Endodermal cell (in vitro differentiated cells): ENCODE measurements at regions not wholly inside any gene's neighbourhood (a gene's known extent, or its start where the extent isn't known, plus 50 kb on each side); places are given as distances from the start of the nearest gene placed in this dataset.
"Not testable (repeated sequence)": the region's sequence is repeated elsewhere in the genome, so short reads cannot be mapped to it uniquely, and the experiment has no call there.

Experiments
- DNase-seq: peaks from one replicate; pipeline ENCODE4 v3.0.0-alpha.2; 2017
- H3K27ac ChIP-seq: 2 replicates; pipeline ENCODE4 v1.5.1; 2013; ENCODE audit warnings: mild to moderate bottlenecking, low read depth, low read length, moderate library complexity
- H3K27me3 ChIP-seq: 2 replicates; pipeline ENCODE4 v1.6.1; 2013; ENCODE audit warnings: mild to moderate bottlenecking, low read length, moderate library complexity; ENCODE audit not compliant: insufficient read depth, control insufficient read depth, poor library complexity, severe bottlenecking
- H3K36me3 ChIP-seq: 2 replicates; pipeline ENCODE4 v1.7.0; 2013; ENCODE audit warnings: mild to moderate bottlenecking, low read length, moderate library complexity; ENCODE audit not compliant: control insufficient read depth, insufficient read depth
- H3K4me1 ChIP-seq: one replicate; pipeline ENCODE4 v1.7.0; 2013; ENCODE audit warnings: low read length; ENCODE audit not compliant: control insufficient read depth, insufficient read depth
- H3K4me3 ChIP-seq: 2 replicates; pipeline ENCODE4 v1.5.1; 2013; ENCODE audit warnings: mild to moderate bottlenecking, low read length, moderate library complexity
- H3K9ac ChIP-seq: 2 replicates; pipeline ENCODE4 v1.6.1; 2013; ENCODE audit warnings: mild to moderate bottlenecking, low read length, moderate library complexity; ENCODE audit not compliant: poor library complexity, severe bottlenecking; ENCODE audit errors: extremely low read depth
- H3K9me3 ChIP-seq: 2 replicates; pipeline ENCODE4 v1.6.1; 2013; ENCODE audit warnings: mild to moderate bottlenecking, low read length, moderate library complexity; ENCODE audit not compliant: control insufficient read depth
- H3K27ac Mint-ChIP-seq: 2 replicates; pipeline ENCODE4 v1.8.0; 2020; ENCODE audit warnings: mixed read lengths
- H3K27me3 Mint-ChIP-seq: 2 replicates; pipeline ENCODE4 v1.8.0; 2021; ENCODE audit warnings: mild to moderate bottlenecking, mixed read lengths; ENCODE audit not compliant: insufficient read depth
- H3K36me3 Mint-ChIP-seq: 2 replicates; pipeline ENCODE4 v1.8.0; 2020; ENCODE audit warnings: low read depth, mixed read lengths
- H3K4me1 Mint-ChIP-seq: 2 replicates; pipeline ENCODE4 v1.8.0; 2020; ENCODE audit warnings: mixed read lengths
- H3K4me3 Mint-ChIP-seq: 2 replicates; pipeline ENCODE4 v1.8.0; 2020; ENCODE audit warnings: mild to moderate bottlenecking, moderate library complexity, mixed read lengths
- H3K9me3 Mint-ChIP-seq: 2 replicates; pipeline ENCODE4 v1.8.0; 2020; ENCODE audit warnings: mild to moderate bottlenecking, mixed read lengths
- CTCF ChIP-seq: fragments of 200-600 bp; sonication (generic); conservative IDR thresholded peaks from 2 replicates; pipeline ENCODE4 v1.5.0; 2021; ENCODE audit warnings: antibody characterized with exemption, mild to moderate bottlenecking
- WGBS, 2 experiments: methylation state at CpG; one replicate each; pipeline versions ENCODE4 v1.1.5 to v1.1.7; 2013; ENCODE audit warnings: missing lambda C conversion rate in 2 of 2, mixed read lengths in 1 of 2; ENCODE audit not compliant: insufficient coverage in 1 of 2, insufficient read length in 1 of 2; 5-methylcytosine and 5-hydroxymethylcytosine counted together

- Histone ChIP-seq H3K9me3 (peaks cover 36% of the 10 kb centered on the region), H3K4me1 (peaks cover 3% of the 10 kb centered on the region), H3K27ac (no peak overlapping the region), H3K27me3 (no peaks in the 10 kb centered on the region), H3K9ac (no peak overlapping the region), H3K36me3 (no peaks in the 10 kb centered on the region), H3K4me3 (no peak overlapping the region)
- H3K9me3 Mint-ChIP-seq = peaks cover 23% of the 10 kb centered on the region
- H3K4me3 Mint-ChIP-seq = no peak overlapping the region
- no peak for TF ChIP-seq CTCF
- no peak overlapping the region for H3K27ac Mint-ChIP-seq
- no peak for DNase-seq
- H3K36me3 Mint-ChIP-seq = peaks cover 7% of the 10 kb centered on the region
- H3K4me1 Mint-ChIP-seq = peaks cover 15% of the 10 kb centered on the region
- 80 to 86% methylated on average over 1 of the region's 1 CpG for WGBS, 2 experiments
- no peaks in the 10 kb centered on the region for H3K27me3 Mint-ChIP-seq
Observed at GRCh38 chr12:87200289-87200979, 828.8 kb downstream of the C12orf50 start.

GRCh38 chr12:87198181-87198580 is 831.0 kb downstream of the C12orf50 start:
- Mint-ChIP-seq H3K9me3 (peaks cover 13% of the 10 kb centered on the region), H3K27me3 (no peaks in the 10 kb centered on the region), H3K4me1 (peaks cover 10% of the 10 kb centered on the region), H3K36me3 (no peaks in the 10 kb centered on the region), H3K27ac (no peak overlapping the region), H3K4me3 (no peak overlapping the region)
- no peak overlapping the region for H3K27ac ChIP-seq
- no CpG with 5 or more reads among the region's 1 CpG for WGBS, 2 experiments
- H3K4me1 ChIP-seq = peaks cover 3% of the 10 kb centered on the region
- DNase-seq = no peak
- H3K36me3 ChIP-seq = no peaks in the 10 kb centered on the region
- TF ChIP-seq CTCF = no peak
- peaks cover 15% of the 10 kb centered on the region for H3K9me3 ChIP-seq
- H3K4me3 ChIP-seq = no peak overlapping the region
- H3K9ac ChIP-seq = no peak overlapping the region
- H3K27me3 ChIP-seq = no peaks in the 10 kb centered on the region

GRCh38 chr12:87196321-87196720 is 832.9 kb downstream of the C12orf50 start:
- WGBS, 2 experiments = 75 to 80% methylated on average over 1 to 2 of the region's 2 CpGs
- Histone ChIP-seq H3K4me1 (no peaks in the 10 kb centered on the region), H3K27ac (no peak overlapping the region), H3K9ac (no peak overlapping the region), H3K27me3 (no peaks in the 10 kb centered on the region), H3K9me3 (peaks cover 7% of the 10 kb centered on the region), H3K4me3 (no peak overlapping the region), H3K36me3 (no peaks in the 10 kb centered on the region)
- H3K4me1 Mint-ChIP-seq = peaks cover 6% of the 10 kb centered on the region
- H3K9me3 Mint-ChIP-seq = peaks cover 11% of the 10 kb centered on the region
- DNase-seq = no peak
- H3K4me3 Mint-ChIP-seq = no peak overlapping the region
- TF ChIP-seq CTCF = no peak
- no peaks in the 10 kb centered on the region for H3K36me3 Mint-ChIP-seq
- H3K27me3 Mint-ChIP-seq = no peaks in the 10 kb centered on the region
- no peak overlapping the region for H3K27ac Mint-ChIP-seq

GRCh38 chr12:87194389-87194788 is 834.8 kb downstream of the C12orf50 start:
- not testable (repeated sequence) for DNase-seq, H3K27me3 ChIP-seq, H3K27ac ChIP-seq, H3K27me3 Mint-ChIP-seq, H3K4me3 ChIP-seq, H3K4me3 Mint-ChIP-seq, H3K36me3 Mint-ChIP-seq, H3K27ac Mint-ChIP-seq, H3K4me1 ChIP-seq, H3K4me1 Mint-ChIP-seq, H3K9ac ChIP-seq, H3K36me3 ChIP-seq
- H3K9me3 ChIP-seq = peaks cover 10% of the 10 kb centered on the region
- H3K9me3 Mint-ChIP-seq = peaks cover 11% of the 10 kb centered on the region
